H1 (cell line): ENCODE measurements at regions not wholly inside any gene's neighbourhood (a gene's known extent, or its start where the extent isn't known, plus 50 kb on each side); places are given as distances from the start of the nearest gene placed in this dataset.

ENCODE experiments used
- CTCF ChIA-PET: fragments of 300-600 bp; sonication (Branson Sonifier 250); formaldehyde crosslinking; loops from one replicate; lab custom pipeline; 2021; ENCODE audit not compliant: partially characterized antibody; lab: Charles Lee
- POLR2A ChIA-PET: fragments of 300-600 bp; sonication (Branson Sonifier 250); formaldehyde crosslinking; loops from one replicate; lab custom pipeline; 2021; ENCODE audit warnings: inconsistent platforms; ENCODE audit not compliant: partially characterized antibody; lab: Charles Lee
- DNase-seq, 2 experiments: peaks; one replicate each; pipeline versions ENCODE4 v3.0.0 to v3.0.0-alpha.2; 2010 to 2022; ENCODE audit warnings: low spot score in 2 of 2, low read depth in 1 of 2, mixed read lengths in 1 of 2
- FAIRE-seq: peaks from 2 replicates; lab custom pipeline; 2011; peaks lifted over from hg19 to GRCh38; lab: Jason Lieb, UNC
- H2AFZ ChIP-seq: 2 replicates; pipeline ENCODE4 v1.8.1; 2012; ENCODE audit warnings: low read length, inconsistent platforms
- H2AK5ac ChIP-seq: 2 replicates; pipeline ENCODE4 v1.6.1; 2013; ENCODE audit warnings: low read depth, low read length
- H2BK120ac ChIP-seq: replicated peaks from 2 replicates; pipeline ENCODE3; 2013; ENCODE audit warnings: low read depth, low read length, inconsistent platforms
- H2BK12ac ChIP-seq: 2 replicates; pipeline ENCODE4 v1.6.1; 2013; ENCODE audit warnings: low read depth, low read length
- H2BK15ac ChIP-seq: 2 replicates; pipeline ENCODE4 v1.6.1; 2013; ENCODE audit warnings: low read length
- H2BK20ac ChIP-seq: 2 replicates; pipeline ENCODE4 v1.6.1; 2013; ENCODE audit warnings: low read length
- H2BK5ac ChIP-seq: 2 replicates; pipeline ENCODE4 v1.6.1; 2013; ENCODE audit warnings: low read depth, low read length
- H3K14ac ChIP-seq: 2 replicates; pipeline ENCODE4 v1.6.1; 2013; ENCODE audit warnings: inconsistent platforms; ENCODE audit not compliant: insufficient read length
- H3K18ac ChIP-seq: 2 replicates; pipeline ENCODE4 v1.6.1; 2013; ENCODE audit warnings: low read length; ENCODE audit errors: extremely low read depth
- H3K23ac ChIP-seq: 2 replicates; pipeline ENCODE4 v1.6.1; 2013; ENCODE audit warnings: inconsistent platforms; ENCODE audit not compliant: insufficient read length
- H3K23me2 ChIP-seq: 2 replicates; pipeline ENCODE4 v1.6.1; 2013; ENCODE audit warnings: low read depth, low read length
- H3K27ac ChIP-seq: 2 replicates; pipeline ENCODE4 v1.6.1; 2011; ENCODE audit warnings: low read depth, low read length, inconsistent platforms
- H3K27me3 ChIP-seq, 4 experiments: replicated peaks in 1 of 4; 1 replicate in 1 of 4; 2 replicates in 3 of 4; pipeline versions ENCODE4 v1.6.1 to v1.8.1; 2011 to 2013; ENCODE audit warnings: low read length in 3 of 4, mild to moderate bottlenecking in 3 of 4, inconsistent platforms in 2 of 4, mixed read lengths in 2 of 4, moderate library complexity in 1 of 4; ENCODE audit not compliant: control insufficient read depth in 3 of 4, insufficient read depth in 3 of 4; ENCODE audit errors: extremely low read depth in 1 of 4
- H3K36me3 ChIP-seq, 4 experiments: 2 replicates each; pipeline versions ENCODE4 v1.6.1 to v1.8.1; 2011 to 2013; ENCODE audit warnings: mild to moderate bottlenecking in 4 of 4, low read length in 3 of 4, moderate library complexity in 2 of 4, control low read depth in 1 of 4, inconsistent platforms in 1 of 4; ENCODE audit not compliant: insufficient read depth in 4 of 4, control insufficient read depth in 2 of 4
- H3K4ac ChIP-seq: replicated peaks from 2 replicates; pipeline ENCODE3; 2013; ENCODE audit warnings: low read length, low read depth, mixed read lengths, inconsistent platforms; ENCODE audit not compliant: insufficient read length
- H3K4me1 ChIP-seq, 4 experiments: replicated peaks in 1 of 4; 1 replicate in 1 of 4; 2 replicates in 3 of 4; pipeline versions ENCODE4 v1.6.1 to v1.8.1; 2011 to 2013; ENCODE audit warnings: low read length in 3 of 4, inconsistent platforms in 2 of 4, mixed read lengths in 1 of 4; ENCODE audit not compliant: insufficient read depth in 4 of 4, control insufficient read depth in 3 of 4
- H3K4me2 ChIP-seq, 2 experiments: 2 replicates each; pipeline versions ENCODE4 v1.6.1 to v1.8.1; 2011 to 2013; ENCODE audit warnings: low read depth in 2 of 2, low read length in 2 of 2, control low read depth in 1 of 2, inconsistent platforms in 1 of 2, mild to moderate bottlenecking in 1 of 2; ENCODE audit not compliant: insufficient read depth in 1 of 2
- H3K4me3 ChIP-seq, 4 experiments: fragments of 200-600, 300-600 bp in 1 of 4; sonication (generic), shearing (Covaris generic), sonication (Bioruptor Twin) in 1 of 4; 2 replicates each; pipeline versions ENCODE4 v1.5.1 to v1.8.1; 2011 to 2016; ENCODE audit warnings: low read length in 4 of 4, low read depth in 3 of 4, control low read depth in 2 of 4, inconsistent platforms in 2 of 4, mild to moderate bottlenecking in 2 of 4, mixed read lengths in 1 of 4, moderate library complexity in 1 of 4; ENCODE audit not compliant: insufficient read depth in 2 of 4; ENCODE audit errors: extremely low read depth in 1 of 4
- H3K56ac ChIP-seq: replicated peaks from 2 replicates; pipeline ENCODE3; 2013; ENCODE audit warnings: low read depth, mild to moderate bottlenecking, mixed read lengths, low read length, inconsistent platforms; ENCODE audit not compliant: insufficient read length
- H3K79me1 ChIP-seq: 2 replicates; pipeline ENCODE4 v1.6.1; 2013; ENCODE audit warnings: low read depth, low read length, control low read depth
- H3K79me2 ChIP-seq, 2 experiments: 2 replicates each; pipeline versions ENCODE4 v1.6.1 to v1.8.1; 2012 to 2013; ENCODE audit warnings: low read length in 2 of 2, mild to moderate bottlenecking in 2 of 2, inconsistent platforms in 1 of 2; ENCODE audit not compliant: insufficient read depth in 2 of 2, control insufficient read depth in 1 of 2
- H3K9ac ChIP-seq, 4 experiments: replicated peaks in 1 of 4; 1 replicate in 1 of 4; 2 replicates in 3 of 4; pipeline versions ENCODE4 v1.6.1 to v1.8.1; 2011 to 2013; ENCODE audit warnings: low read depth in 3 of 4, low read length in 3 of 4, control low read depth in 2 of 4, mild to moderate bottlenecking in 2 of 4, moderate library complexity in 2 of 4, inconsistent platforms in 1 of 4; ENCODE audit errors: extremely low read depth in 1 of 4
- H3K9me3 ChIP-seq, 2 experiments: 2 replicates each; pipeline versions ENCODE4 v1.6.1 to v1.8.1; 2012 to 2013; ENCODE audit warnings: mild to moderate bottlenecking in 2 of 2, moderate library complexity in 2 of 2, control low read depth in 1 of 2, inconsistent platforms in 1 of 2, low read depth in 1 of 2, low read length in 1 of 2, mixed read lengths in 1 of 2; ENCODE audit not compliant: insufficient read depth in 2 of 2
- H4K20me1 ChIP-seq, 2 experiments: replicated peaks in 1 of 2; 2 replicates each; pipeline versions ENCODE3 to v1.8.1; 2011 to 2013; ENCODE audit warnings: inconsistent platforms in 2 of 2, low read length in 2 of 2, mild to moderate bottlenecking in 1 of 2; ENCODE audit not compliant: insufficient read depth in 2 of 2, control insufficient read depth in 1 of 2
- H4K5ac ChIP-seq: 2 replicates; pipeline ENCODE4 v1.6.1; 2013; ENCODE audit warnings: low read length, low read depth, mixed read lengths, inconsistent platforms; ENCODE audit not compliant: insufficient read length
- H4K8ac ChIP-seq: 2 replicates; pipeline ENCODE4 v1.8.0; 2013; ENCODE audit warnings: mild to moderate bottlenecking, moderate library complexity, low read length, inconsistent platforms; ENCODE audit not compliant: insufficient read depth; ENCODE audit errors: extremely low read depth
- H4K91ac ChIP-seq: replicated peaks from 2 replicates; pipeline ENCODE3; 2013; ENCODE audit warnings: low read length, mixed read lengths, inconsistent platforms; ENCODE audit not compliant: insufficient read length
- BACH1 ChIP-seq: IDR thresholded peaks from 2 replicates; pipeline ENCODE4 v1.6.1; 2012; ENCODE audit warnings: low read length, improper control_type of control experiment
- CREB1 ChIP-seq: IDR thresholded peaks from 2 replicates; pipeline ENCODE4 v1.6.1; 2012; ENCODE audit warnings: inconsistent platforms
- E2F6 ChIP-seq: IDR thresholded peaks from 2 replicates; pipeline ENCODE4 v1.6.1; 2012; ENCODE audit warnings: inconsistent platforms
- EGR1 ChIP-seq: IDR thresholded peaks from 2 replicates; pipeline ENCODE4 v1.6.1; 2011; ENCODE audit warnings: low read depth, low read length, borderline replicate concordance
- EZH2 ChIP-seq: fragments of 200-600 bp; sonication (generic); IDR thresholded peaks from 2 replicates; pipeline ENCODE4 v1.7.1; 2012; ENCODE audit warnings: low read depth, mild to moderate bottlenecking, moderate library complexity, low read length, inconsistent platforms; ENCODE audit not compliant: severe bottlenecking
- JUND ChIP-seq: IDR thresholded peaks from 2 replicates; pipeline ENCODE4 v1.6.1; 2011; ENCODE audit warnings: mild to moderate bottlenecking, improper control_type of control experiment, low read length
- TAF1 ChIP-seq: IDR thresholded peaks from 2 replicates; pipeline ENCODE4 v1.6.1; 2011; ENCODE audit warnings: mild to moderate bottlenecking, low read depth, low read length
- TEAD4 ChIP-seq: IDR thresholded peaks from 2 replicates; pipeline ENCODE4 v1.6.1; 2012; ENCODE audit warnings: low read depth, low read length, inconsistent platforms, mixed read lengths
- USF2 ChIP-seq: IDR thresholded peaks from 2 replicates; pipeline ENCODE4 v1.6.1; 2011; ENCODE audit warnings: low read length, improper control_type of control experiment
- WGBS, 2 experiments: shearing (Covaris generic) in 1 of 2; methylation state at CpG; one replicate each; pipeline versions ENCODE4 v1.1.6 to v1.1.7; 2013 to 2015; ENCODE audit warnings: low lambda C conversion rate in 2 of 2, mixed read lengths in 2 of 2, inconsistent platforms in 1 of 2, low coverage in 1 of 2, missing lambda C conversion rate in 1 of 2; ENCODE audit not compliant: insufficient replicate concordance in 2 of 2, insufficient coverage in 1 of 2, insufficient read length in 1 of 2; ENCODE audit errors: extremely low coverage in 1 of 2, missing lambda C conversion rate in 1 of 2; 5-methylcytosine and 5-hydroxymethylcytosine counted together

DNA sequence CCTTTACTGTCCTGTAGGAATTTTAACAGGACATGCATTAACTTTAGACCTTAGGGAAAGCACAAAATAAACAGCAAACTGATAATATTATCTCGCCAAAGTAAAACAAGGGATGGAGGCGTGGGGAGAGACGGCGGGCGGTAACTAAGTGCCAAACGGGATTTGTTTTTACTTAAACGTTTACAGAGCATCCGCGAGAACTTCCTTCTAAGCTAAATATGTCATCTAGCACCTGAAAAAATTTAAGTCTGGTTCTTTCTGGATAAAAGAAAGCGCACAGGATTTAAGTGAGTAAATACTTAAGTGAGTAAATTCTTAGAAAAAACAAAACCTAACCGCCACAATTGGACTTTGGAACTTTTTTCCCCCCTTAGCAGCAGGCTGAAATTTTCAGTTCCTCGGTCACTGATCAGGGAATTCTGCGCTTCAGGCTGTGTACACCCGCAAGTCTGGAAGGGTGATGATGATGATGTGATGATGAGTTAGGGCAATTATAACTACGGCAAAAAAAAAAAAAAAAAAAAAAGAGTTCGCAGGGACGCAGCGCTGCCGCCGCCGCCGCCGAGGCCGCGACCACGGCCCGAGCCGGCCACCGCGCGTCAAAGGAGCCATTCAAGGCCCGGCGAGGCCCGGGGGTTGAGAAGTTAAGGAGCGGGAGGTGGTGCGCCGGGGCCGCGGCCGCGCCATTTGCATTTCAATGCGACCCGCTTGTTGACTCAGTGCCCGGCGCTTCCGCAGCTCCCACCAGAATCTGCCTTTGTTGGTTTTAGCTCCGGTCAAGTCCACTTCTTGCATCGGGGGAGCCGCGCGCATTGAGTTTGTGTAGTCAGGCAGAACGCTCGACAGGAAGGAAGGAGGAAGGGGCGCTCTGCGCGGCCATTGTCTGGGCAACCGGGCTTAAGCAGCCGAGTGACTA, 108.8 kb downstream of the SPRY1 start:
- Histone ChIP-seq H3K14ac (no peak overlapping the region), H3K36me3 (peaks cover 0 to 6% (median 2%) of the 10 kb centered on the region in 4 experiments; a peak in 3 of 8 replicates), H2AFZ (peak overlapping the region; percentile 33; the same call in 1 of the 2 replicates), H3K79me1 (no peaks in the 10 kb centered on the region), H3K4me3 (peak overlapping the region; percentile 43 to 63 (median 50); a peak in 7 of 8 replicates), H3K4me2 (peak overlapping the region; percentile 81 to 99), H3K56ac (no peak overlapping the region), H3K27ac (peak overlapping the region; percentile 86), H4K20me1 (no peaks in the 10 kb centered on the region), H2BK120ac (no peak overlapping the region), H3K27me3 (no peaks in the 10 kb centered on the region; a peak in 3 of 7 replicates), H3K9me3 (peaks cover 11 to 15% of the 10 kb centered on the region in 2 experiments), H3K4me1 (peaks cover 6 to 15% (median 9%) of the 10 kb centered on the region in 4 experiments), H3K23me2 (peaks cover 3% of the 10 kb centered on the region; the same call in 1 of the 2 replicates), H4K8ac (peak overlapping the region; percentile 77; the same call in 1 of the 2 replicates), H3K79me2 (no peaks in the 10 kb centered on the region), H2BK20ac (peak overlapping the region; percentile 84; the same call in 1 of the 2 replicates), H3K9ac (peak overlapping the region; percentile 73 to 93 (median 76)), H4K5ac (peak overlapping the region; percentile 27), H2BK5ac (peak overlapping the region; percentile 96), H2BK12ac (peak overlapping the region; percentile 100), H2AK5ac (peak overlapping the region; percentile 97; the same call in 1 of the 2 replicates), H3K4ac (no peak overlapping the region), H3K23ac (no peak overlapping the region), H4K91ac (peak overlapping the region; percentile 81), H2BK15ac (no peak overlapping the region), H3K18ac (peak overlapping the region; percentile 95)
- FAIRE-seq (peak; percentile 24), DNase-seq (peak; percentile 88 to 96)
- ChIA-PET CTCF (interaction anchor here (1.0 to 1.3 kb wide), 2 partner anchors 9 to 13 kb away, joined by 3 to 5 read pairs; no protein-coding TSS in a partner anchor), POLR2A (interaction anchor here (0.6 to 1.3 kb wide), 4 partner anchors 42 to 441 kb away, joined by 3 to 5 read pairs (median 4); no protein-coding TSS in a partner anchor)
- WGBS, 2 experiments, result 2% methylated on average over 31 of the region's 58 CpGs; no CpG with 5 or more reads in 1 of the 2 experiments
- TF ChIP-seq JUND (peak; percentile 72; the same call in 1 of the 2 replicates), TAF1 (peak; percentile 89), USF2 (no peak), E2F6 (peak; percentile 52), TEAD4 (no peak), EGR1 (0 out of 2 replicates have a peak, but pooled peaks have one; percentile 20), EZH2 (no peak), CREB1 (peak; percentile 45), BACH1 (peak; percentile 26)
